Muscle layer of colon (tissue), 2 donors: ENCODE measurements at regions not wholly inside any gene's neighbourhood (a gene's known extent, or its start where the extent isn't known, plus 50 kb on each side); places are given as distances from the start of the nearest gene placed in this dataset.

ENCODE experiments used
- H3K27ac ChIP-seq: one replicate; pipeline ENCODE4 v1.7.0; 2013; ENCODE audit warnings: low read depth, mild to moderate bottlenecking, low read length, moderate library complexity
- H3K27me3 ChIP-seq, 2 donors: one replicate each; pipeline ENCODE4 v1.7.0; 2013; ENCODE audit warnings: low read length in 2 of 2, mild to moderate bottlenecking in 2 of 2; ENCODE audit not compliant: insufficient read depth in 2 of 2, control insufficient read depth in 1 of 2
- H3K36me3 ChIP-seq: one replicate; pipeline ENCODE4 v1.7.0; 2013; ENCODE audit warnings: mild to moderate bottlenecking, low read length; ENCODE audit not compliant: insufficient read depth
- H3K4me1 ChIP-seq: one replicate; pipeline ENCODE4 v1.7.0; 2013; ENCODE audit warnings: mild to moderate bottlenecking, low read length; ENCODE audit not compliant: insufficient read depth
- H3K4me3 ChIP-seq, 2 donors: one replicate each; pipeline ENCODE4 v1.7.0; 2013; ENCODE audit warnings: low read length in 2 of 2, low read depth in 1 of 2, mild to moderate bottlenecking in 1 of 2, moderate library complexity in 1 of 2
- H3K9ac ChIP-seq: one replicate; pipeline ENCODE4 v1.7.0; 2013; ENCODE audit warnings: low read length
- H3K9me3 ChIP-seq: one replicate; pipeline ENCODE4 v1.7.0; 2013; ENCODE audit warnings: mild to moderate bottlenecking, low read length
- donor health status: abdominal sarcoma.
- donor health status: Adenocarcinoma of cecum.

DNA sequence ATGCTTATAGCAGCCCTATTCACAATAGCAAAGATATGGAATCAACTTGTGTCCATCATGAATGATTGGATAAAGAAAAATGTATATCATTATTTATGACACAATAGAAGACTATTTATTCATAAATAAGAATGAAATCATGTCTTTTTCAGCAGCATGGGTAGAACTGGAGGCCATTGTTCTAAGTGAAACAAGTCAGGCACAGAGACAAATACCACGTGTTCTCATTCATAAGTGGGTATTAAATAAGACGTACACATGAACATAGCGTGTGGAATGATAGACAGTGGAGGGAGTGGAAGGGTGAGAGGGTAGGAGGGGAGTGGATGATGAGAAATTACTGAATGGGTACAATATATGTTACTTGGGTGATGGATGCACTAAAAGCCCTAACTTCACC, 762.4 kb downstream of the REEP3 start:
- Histone ChIP-seq H3K36me3 (no peaks in the 10 kb centered on the region), H3K4me1 (no peaks in the 10 kb centered on the region), H3K9me3 (no peaks in the 10 kb centered on the region), H3K4me3 (no peak overlapping the region), H3K27me3 (no peaks in the 10 kb centered on the region), H3K9ac (no peak overlapping the region), H3K27ac (no peak overlapping the region)

DNA sequence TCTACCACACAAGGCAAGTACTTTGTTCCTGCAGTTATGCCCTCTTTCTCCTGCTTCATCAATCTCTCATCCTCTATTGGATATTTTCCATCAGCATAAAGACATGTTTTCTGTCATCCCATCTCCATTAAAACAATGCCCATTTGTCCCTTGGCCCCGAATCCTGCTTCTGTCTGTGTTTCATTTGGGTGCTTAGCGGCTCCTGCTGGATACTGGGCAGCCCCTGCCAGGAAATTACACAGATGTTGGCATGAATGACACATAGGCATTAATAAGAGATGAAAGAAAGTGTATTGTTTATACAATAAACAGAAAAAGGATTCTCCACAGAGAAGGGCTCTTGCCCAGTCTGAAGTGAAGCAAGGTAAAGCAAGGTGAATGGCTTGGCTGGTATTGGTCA, 765.3 kb downstream of the REEP3 start:
- Histone ChIP-seq H3K9ac (no peak overlapping the region), H3K4me1 (no peaks in the 10 kb centered on the region), H3K4me3 (no peak overlapping the region), H3K27me3 (no peaks in the 10 kb centered on the region), H3K27ac (no peak overlapping the region), H3K36me3 (no peaks in the 10 kb centered on the region), H3K9me3 (no peaks in the 10 kb centered on the region)

DNA sequence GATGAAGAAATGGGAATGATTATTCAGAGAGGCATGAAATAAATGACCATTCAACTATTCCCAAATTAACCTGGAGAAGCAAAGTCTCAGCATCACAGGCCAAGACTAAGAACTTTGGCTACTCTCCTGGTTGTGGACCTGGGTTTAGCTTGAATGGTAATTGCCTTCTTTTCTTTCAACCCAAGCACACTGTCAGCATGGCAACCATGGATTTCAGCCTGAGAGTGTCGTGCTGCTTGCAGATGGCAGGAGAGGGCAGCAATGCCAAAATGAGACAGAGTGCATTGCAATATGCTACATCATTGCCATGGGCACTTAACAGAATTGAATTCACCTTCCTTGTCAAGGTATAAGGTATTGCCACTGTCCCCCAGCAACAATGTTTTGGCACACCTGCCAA, 767.2 kb downstream of the REEP3 start:
- no peak overlapping the region for H3K27ac ChIP-seq
- no peak overlapping the region for H3K9ac ChIP-seq
- H3K36me3 ChIP-seq, result no peaks in the 10 kb centered on the region
- no peaks in the 10 kb centered on the region for H3K27me3 ChIP-seq
- no peaks in the 10 kb centered on the region for H3K4me1 ChIP-seq
- H3K9me3 ChIP-seq, result no peaks in the 10 kb centered on the region
- no peak overlapping the region for H3K4me3 ChIP-seq

DNA sequence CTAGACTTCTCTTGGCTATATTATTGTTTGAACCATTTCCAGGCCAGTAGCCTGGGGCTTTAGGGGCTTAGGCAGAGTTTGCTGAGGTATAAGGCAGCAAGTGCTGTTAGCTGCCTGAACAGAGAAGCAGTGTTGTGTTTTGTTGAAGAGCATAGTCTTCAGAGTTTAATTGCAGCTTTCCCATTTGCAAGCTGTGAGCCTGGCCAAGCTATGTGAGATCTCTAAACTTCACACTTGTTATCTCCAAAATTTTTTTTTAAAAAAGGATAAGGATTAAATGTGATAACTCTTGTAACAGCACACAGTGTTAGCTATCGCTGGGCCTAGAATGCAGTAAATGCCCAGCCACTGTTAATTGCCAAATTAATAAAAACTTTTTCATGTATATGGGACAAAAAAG, 782.4 kb downstream of the REEP3 start:
- no peak overlapping the region for H3K27ac ChIP-seq
- H3K9ac ChIP-seq, result no peak overlapping the region
- H3K36me3 ChIP-seq, result no peaks in the 10 kb centered on the region
- no peaks in the 10 kb centered on the region for H3K27me3 ChIP-seq
- no peaks in the 10 kb centered on the region for H3K4me1 ChIP-seq
- no peaks in the 10 kb centered on the region for H3K9me3 ChIP-seq
- no peak overlapping the region for H3K4me3 ChIP-seq

DNA sequence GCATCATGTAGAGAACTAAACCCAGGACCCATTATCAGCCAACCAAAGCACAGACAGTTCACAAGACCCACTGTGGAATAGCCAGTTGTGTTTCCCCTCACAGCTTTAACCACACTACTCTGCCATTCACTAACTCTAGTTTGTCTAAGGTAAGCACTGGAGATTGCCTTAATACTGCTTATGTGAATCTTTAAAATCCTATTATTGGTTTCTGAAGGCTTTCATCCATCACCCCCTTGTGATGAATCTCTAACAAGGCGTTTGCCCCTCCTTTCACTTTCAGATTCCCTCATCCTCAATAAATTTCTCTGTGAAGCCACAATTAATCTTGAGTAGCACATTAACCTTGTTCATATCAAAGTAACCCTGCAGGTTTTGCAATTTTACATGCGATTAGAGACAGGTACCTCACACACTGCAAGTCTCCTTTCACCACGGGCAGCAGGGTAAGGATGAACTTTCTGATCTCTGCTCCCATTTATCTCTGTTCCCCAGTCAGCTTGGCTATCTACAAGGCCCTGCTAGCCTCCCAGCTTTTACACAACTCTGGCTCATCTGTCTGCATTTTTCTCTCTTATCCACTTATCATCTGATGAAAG, 785.6 kb downstream of the REEP3 start:
- H3K4me1 ChIP-seq, result no peaks in the 10 kb centered on the region
- H3K27me3 ChIP-seq, result no peaks in the 10 kb centered on the region
- H3K4me3 ChIP-seq, result no peak overlapping the region
- no peak overlapping the region for H3K9ac ChIP-seq
- no peaks in the 10 kb centered on the region for H3K9me3 ChIP-seq
- no peak overlapping the region for H3K27ac ChIP-seq
- no peaks in the 10 kb centered on the region for H3K36me3 ChIP-seq

DNA sequence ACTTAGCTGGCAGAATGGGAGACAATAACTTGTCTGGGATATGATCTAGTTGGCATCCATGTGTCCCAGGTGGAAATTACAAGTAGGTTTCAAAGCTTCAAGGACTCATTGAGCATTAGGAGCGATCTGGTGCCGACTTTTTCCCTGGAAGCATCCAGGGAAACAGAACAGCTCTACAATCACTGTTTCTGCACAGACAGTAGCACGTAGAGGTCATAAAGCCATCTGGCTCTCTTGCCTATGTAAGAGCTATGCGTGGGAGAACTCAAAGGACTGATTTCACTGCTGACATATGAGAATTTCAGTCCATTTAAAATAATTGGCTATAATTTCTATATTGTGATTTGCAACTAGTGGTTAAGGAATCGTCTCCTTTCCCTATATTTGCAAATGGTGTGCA, 791.7 kb downstream of the REEP3 start:
- no peaks in the 10 kb centered on the region for H3K4me1 ChIP-seq
- no peak overlapping the region for H3K9ac ChIP-seq
- H3K27me3 ChIP-seq, result no peaks in the 10 kb centered on the region
- no peaks in the 10 kb centered on the region for H3K9me3 ChIP-seq
- H3K36me3 ChIP-seq, result no peaks in the 10 kb centered on the region
- H3K4me3 ChIP-seq, result no peak overlapping the region
- no peak overlapping the region for H3K27ac ChIP-seq

DNA sequence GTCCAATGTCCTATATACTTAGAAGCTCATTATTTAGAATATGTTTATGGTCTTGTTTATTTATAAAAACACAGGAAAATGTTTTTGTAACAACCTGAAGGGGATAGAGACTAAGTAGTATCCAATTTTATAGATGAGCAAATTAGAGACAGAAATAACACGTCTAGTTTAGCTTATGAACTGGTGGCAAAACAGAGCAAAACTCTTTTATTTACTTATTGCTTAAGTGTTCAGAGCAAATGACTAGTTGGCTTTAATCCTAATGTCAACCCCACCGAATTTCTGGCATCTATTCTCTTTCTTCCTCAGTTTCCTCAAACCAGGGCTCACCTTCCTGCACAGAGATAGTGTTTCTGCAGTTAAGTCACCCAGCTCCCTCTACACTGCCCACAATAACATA, 792.8 kb downstream of the REEP3 start:
- H3K9me3 ChIP-seq, result no peaks in the 10 kb centered on the region
- no peak overlapping the region for H3K27ac ChIP-seq
- no peaks in the 10 kb centered on the region for H3K27me3 ChIP-seq
- no peak overlapping the region for H3K9ac ChIP-seq
- H3K36me3 ChIP-seq, result no peaks in the 10 kb centered on the region
- H3K4me3 ChIP-seq, result no peak overlapping the region
- no peaks in the 10 kb centered on the region for H3K4me1 ChIP-seq

DNA sequence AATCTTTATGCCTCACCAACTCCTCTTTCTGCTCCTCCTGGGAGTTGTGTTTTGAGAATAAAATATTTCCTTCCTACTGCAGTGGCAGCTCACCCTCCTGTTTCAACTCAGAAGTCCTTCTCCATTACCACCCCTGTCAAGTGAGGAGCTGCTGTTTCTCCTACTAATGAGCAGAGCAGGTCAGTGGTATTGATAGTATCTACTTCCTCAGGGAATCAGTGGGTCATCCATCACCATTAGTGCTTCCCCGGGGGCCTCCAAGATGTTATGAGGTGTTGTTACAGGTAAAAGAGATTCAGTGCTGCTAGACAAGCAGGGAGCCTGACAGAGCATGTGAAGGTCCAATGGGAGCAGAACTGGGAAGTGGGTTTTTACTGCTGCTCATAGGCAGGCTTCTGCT, 795.2 kb downstream of the REEP3 start:
- Histone ChIP-seq H3K9me3 (no peaks in the 10 kb centered on the region), H3K27ac (no peak overlapping the region), H3K9ac (no peak overlapping the region), H3K4me1 (no peaks in the 10 kb centered on the region), H3K27me3 (no peaks in the 10 kb centered on the region), H3K4me3 (no peak overlapping the region), H3K36me3 (no peaks in the 10 kb centered on the region)

DNA sequence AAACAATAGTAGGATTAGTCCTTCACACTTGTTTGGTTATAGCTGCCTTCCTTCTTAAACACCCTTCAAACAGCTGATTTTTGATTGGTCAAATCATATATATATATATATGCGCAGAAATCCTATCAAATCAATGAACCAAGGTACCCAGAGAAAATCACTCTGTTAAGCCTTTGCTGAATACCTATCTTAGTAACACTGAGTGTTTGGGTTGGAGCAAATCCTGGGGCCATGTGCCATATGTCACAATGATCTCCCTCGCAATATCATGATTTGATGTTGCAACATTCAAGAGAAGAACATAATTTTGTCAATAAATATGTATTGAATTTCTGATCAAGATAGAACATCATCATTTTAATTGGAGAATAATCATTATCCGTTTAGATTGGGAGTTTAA, 795.6 kb downstream of the REEP3 start:
- H3K27ac ChIP-seq, result no peak overlapping the region
- H3K9ac ChIP-seq, result no peak overlapping the region
- H3K4me1 ChIP-seq, result no peaks in the 10 kb centered on the region
- H3K4me3 ChIP-seq, result no peak overlapping the region
- no peaks in the 10 kb centered on the region for H3K27me3 ChIP-seq
- no peaks in the 10 kb centered on the region for H3K9me3 ChIP-seq
- H3K36me3 ChIP-seq, result no peaks in the 10 kb centered on the region

DNA sequence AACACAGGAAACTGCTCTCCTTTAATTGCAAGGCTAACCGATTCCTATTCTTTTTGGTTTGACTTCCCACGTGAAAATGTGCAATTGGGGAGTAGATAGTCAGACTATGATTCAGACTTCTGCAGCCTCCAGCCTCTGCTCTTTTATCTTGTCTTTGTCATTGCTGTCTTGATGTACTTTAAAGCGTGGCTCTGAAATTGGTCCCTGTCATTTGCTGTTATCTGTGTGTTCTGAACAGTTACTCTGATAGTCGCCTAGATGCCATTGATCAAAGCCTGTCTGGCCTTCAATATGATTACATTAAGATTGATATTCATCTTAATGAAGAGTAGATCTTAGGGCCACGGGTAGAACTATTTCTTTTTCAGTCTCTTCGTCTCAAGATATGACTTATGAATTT, 799.2 kb downstream of the REEP3 start:
- no peaks in the 10 kb centered on the region for H3K27me3 ChIP-seq
- H3K4me1 ChIP-seq, result no peaks in the 10 kb centered on the region
- no peaks in the 10 kb centered on the region for H3K36me3 ChIP-seq
- no peak overlapping the region for H3K9ac ChIP-seq
- no peaks in the 10 kb centered on the region for H3K9me3 ChIP-seq
- H3K4me3 ChIP-seq, result no peak overlapping the region
- H3K27ac ChIP-seq, result no peak overlapping the region

DNA sequence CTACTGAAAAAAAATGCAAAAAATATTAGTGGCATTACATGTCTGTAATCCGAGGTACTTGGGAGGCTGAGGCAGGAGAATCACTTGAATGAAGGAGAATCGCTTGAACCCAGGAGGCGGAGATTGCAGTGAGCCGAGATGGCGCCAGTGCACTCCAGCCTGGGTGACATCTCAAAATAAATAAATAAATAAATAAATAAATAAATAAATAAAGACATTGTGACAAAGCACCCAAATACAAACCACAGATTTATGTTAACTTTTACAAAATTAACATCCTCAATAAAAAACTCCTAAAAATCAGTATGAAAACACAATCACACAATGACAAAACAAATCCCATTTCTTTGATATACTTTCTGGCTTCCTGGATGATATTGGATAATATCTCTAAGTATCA, 808.3 kb downstream of the REEP3 start:
- Histone ChIP-seq H3K9ac (no peak overlapping the region), H3K36me3 (no peaks in the 10 kb centered on the region), H3K27me3 (no peaks in the 10 kb centered on the region), H3K4me3 (no peak overlapping the region), H3K4me1 (no peaks in the 10 kb centered on the region), H3K27ac (no peak overlapping the region), H3K9me3 (peaks cover 4% of the 10 kb centered on the region)

DNA sequence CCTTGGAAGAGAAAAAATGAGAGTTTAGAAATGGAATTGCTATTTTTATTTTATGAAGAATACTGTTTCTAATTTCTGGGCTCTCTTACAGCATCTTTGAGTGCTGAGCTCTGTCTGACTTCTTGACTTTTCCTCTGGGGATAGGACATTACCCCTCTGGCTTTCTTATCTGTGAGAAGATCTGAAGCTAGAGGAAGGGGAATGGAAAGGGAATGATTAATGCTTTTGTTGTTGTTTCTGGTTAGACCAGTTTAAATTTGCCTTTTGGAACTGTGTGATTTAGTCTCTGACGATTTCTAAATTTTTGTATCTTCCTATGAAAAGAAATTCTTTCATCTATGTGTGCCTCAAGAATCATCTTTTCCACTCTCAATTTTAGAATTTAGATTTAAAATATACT, 811.4 kb downstream of the REEP3 start:
- Histone ChIP-seq H3K9me3 (no peaks in the 10 kb centered on the region), H3K4me3 (no peak overlapping the region), H3K4me1 (no peaks in the 10 kb centered on the region), H3K36me3 (no peaks in the 10 kb centered on the region), H3K9ac (no peak overlapping the region), H3K27ac (no peak overlapping the region), H3K27me3 (no peaks in the 10 kb centered on the region)
